NCI-H2081 (cell line): ENCODE measurements at regions not wholly inside any gene's neighbourhood (a gene's known extent, or its start where the extent isn't known, plus 50 kb on each side); places are given as distances from the start of the nearest gene placed in this dataset.

Experiments
- DNase-seq, 2 experiments: peaks; one replicate each; lab custom pipeline; 2025; lab: John Stamatoyannopoulos, UW

DNA sequence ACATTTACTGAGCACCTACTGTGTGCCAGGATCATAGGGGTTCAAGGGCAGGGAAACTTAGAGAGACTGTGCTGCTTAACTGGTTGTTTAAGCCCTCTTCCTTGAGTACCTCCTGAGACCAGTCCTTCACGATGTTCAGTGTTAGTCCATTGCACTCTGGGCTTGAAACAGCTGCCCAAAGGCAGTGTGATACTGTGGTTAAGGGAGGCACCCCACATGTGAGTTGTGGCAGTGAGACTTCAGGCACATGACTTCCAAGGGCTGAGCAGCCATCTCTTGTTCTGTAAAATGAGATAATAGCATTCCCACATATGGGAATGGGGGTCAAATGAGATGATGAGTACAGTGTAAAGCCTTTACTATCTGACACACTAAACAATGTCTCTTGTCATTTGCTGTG, 75.1 kb downstream of the LINGO1 start:
- DNase-seq, result no peak

DNA sequence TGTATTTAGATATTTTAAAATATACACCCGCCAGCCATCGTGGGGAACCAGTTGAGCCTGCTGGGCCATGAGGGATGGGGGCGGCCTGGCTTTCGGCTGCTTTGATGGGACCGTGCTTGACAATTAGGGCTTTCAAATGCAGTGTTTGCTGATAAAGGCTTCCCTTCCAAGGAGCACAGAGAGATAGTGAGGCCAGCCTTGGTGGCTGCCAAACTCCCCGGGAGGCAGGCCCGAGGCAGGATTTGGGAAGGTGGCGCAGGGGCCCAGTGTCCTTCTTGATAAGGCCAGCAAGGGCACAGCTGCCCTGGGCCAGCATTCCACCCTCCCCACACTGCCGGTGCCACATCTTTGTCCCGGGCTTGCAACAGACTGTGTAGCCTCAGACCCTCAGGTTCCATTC, 75.6 kb downstream of the LINGO1 start:
- no peak for DNase-seq

DNA sequence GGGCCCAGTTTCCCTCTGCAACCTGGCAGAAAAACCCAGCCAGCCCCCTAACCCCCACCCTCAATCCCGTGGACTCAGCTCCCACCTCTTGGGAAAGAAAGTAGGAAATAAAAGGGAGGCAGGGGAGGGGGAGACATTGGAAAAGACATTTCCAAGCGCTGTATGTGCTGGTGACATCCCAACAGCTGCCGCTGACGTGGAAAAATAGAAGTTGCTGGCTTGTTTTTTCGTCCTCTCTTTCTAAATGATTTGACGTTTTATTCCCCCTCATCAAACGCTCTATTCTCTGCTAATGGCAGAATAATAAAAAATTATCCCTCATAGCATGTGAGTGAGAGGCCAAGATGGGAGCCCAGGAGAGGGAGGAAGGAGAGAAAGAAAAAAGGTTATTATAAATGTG, 76.1 kb downstream of the LINGO1 start:
- DNase-seq, result no peak

DNA sequence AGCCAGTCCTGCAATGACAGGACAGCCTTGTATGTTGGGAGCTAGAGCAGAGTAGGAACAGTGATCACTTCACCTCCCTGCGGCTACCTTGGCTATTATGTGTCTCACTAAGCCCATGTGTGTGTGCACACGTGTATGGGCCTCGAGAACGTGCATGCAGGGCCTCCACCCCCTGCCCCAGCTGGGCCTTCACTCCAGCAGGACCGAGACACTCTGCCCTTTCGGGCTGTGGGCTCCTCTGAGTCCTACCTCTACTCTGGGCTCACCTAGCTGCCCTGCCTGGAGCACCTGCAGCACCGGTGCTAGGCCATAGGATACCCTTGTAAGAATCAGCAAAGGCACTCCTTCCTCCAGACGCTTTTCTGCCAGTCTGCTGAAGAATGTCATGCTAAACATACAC, 77.5 kb downstream of the LINGO1 start:
- DNase-seq, result no peak

DNA sequence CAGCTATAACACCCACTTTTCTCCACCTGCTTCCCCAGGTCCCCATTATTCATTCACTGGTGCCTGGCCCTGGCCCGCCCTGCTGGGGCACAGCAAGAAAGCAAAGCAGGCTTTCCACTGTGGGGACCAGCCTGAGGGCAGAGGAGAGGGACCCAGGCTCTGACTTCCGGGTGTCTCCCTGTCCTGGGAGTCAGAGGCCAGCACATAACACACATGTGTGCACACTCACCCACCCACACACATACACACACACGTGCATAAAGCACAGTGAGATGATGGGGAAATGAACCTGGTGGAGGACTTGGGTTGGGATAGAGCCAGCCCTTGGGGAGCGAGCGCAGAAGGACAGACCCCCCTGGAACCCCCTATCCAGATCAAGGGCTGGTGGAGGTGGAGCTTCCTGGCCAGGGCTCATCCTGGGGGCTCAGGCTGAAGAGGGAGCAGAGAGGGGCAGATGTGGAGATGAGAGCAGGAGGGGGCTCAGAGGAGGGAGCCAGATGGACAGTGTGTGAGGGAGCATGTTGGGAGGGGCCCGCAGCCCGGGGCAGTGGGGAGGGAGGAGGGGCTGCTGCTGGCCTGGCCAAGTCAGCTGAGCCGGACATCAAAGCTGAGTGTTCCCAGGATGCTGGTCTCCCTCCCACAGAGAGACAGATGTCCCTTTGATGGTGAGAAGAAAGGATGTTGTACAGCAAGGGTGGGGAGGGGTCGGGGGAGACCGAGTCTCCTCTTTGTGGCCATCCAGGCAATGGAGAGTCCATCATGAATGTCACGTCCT, 78.2 kb downstream of the LINGO1 start:
- no peak for DNase-seq

DNA sequence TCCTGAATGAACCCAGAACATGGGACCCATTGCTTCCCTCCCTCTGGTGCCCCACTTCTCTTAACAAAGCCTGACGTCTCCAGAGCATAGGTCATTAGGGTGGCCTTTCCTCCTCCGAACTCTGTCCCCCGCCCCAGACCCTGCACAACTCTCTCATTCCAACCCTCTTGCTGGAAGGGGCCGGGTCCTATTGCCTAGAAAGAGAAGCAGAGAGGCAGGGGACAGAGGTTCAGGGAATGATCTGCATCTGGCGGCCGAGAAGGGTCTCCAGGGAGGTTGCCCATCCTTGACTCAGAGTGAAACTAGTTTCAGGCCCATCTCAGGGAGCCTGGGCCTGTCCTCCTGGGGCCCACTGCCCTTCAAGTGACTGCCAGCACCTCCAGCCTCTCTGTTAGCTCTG, 79.0 kb downstream of the LINGO1 start:
- DNase-seq, result no peak

DNA sequence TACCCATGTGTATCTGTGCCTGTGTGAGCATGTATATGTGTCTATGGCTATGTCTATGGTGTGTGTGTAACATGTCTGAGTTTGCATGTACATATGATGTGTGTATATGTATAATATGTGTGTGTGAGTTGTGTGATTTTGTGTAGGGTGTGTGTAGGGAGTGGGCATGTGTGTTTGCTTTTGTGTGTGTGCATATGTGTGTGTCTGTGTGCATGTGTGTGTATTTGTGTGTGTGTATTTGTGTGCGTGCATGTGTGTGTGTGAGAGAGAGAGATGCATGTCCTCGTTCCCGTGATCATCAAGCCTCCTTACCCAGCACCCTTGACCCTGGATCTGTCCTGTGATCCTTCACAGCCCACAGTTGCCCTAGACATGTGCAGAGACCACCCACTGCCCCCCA, 79.5 kb downstream of the LINGO1 start:
- no peak for DNase-seq

DNA sequence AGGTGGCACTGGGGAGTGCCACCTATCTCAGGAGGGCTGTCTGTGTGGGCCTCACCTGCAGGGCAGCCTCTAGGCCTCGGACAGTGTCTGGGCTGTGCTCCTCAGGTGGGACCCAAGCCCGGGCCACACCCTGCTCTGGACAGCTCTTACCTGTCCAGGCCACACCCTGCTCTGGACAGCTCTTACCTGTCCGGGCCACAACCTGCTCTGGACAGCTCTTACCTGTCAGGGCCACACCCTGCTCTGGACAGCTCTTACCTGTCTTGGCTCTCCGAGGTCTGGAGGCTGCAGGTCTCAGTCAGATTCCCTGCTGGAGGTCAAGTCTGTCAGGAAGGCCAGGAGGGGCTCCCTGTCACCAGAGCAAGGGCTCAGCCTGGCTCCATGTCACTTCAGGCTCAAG, 80.6 kb downstream of the LINGO1 start:
- no peak for DNase-seq

DNA sequence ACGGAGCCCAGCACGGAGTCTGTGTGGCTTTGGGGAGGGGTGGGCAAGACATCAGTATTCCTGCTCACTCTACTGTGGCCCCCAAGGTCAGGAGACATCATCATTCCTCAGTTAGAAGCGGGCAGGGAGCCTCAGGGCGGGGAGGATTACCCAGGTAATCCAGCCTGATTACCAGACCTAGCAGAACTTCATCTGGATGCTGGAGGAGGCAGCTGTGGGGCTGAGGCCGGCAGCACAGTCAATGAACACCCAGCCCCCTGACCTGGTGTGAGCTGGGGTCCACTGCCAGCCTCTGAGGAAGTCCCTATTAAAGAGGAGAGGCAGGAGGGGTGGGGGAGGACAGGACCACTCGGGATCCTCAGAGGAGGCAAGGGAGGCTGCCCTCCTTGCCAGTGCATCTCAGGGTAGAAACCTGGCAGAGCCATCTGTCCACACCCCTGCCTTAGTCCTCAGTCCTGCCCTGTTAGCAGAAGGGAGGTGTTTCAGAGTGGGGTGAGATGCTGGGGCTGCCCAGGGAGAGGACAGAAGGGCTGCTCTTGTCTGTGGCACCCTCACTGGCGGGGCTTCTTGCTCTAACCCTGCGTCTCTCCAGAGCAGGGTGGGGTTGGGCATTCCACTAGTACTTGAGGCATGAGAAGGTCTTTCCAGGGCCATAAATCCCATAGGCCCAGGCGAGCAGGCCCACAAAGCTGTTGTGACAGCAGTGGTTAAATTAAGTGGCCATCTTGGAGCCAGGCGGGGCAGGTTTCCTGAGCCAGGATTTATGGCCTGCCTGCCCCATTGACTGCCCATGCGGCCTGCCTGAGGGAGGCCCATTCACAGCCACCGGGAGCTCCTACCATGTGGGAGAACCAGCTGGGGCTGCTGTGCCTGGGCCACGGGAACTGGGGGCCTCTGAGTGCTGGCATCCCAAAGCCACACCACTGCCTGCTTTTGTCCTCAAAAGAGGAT, 82.1 kb downstream of the LINGO1 start:
- no peak for DNase-seq

DNA sequence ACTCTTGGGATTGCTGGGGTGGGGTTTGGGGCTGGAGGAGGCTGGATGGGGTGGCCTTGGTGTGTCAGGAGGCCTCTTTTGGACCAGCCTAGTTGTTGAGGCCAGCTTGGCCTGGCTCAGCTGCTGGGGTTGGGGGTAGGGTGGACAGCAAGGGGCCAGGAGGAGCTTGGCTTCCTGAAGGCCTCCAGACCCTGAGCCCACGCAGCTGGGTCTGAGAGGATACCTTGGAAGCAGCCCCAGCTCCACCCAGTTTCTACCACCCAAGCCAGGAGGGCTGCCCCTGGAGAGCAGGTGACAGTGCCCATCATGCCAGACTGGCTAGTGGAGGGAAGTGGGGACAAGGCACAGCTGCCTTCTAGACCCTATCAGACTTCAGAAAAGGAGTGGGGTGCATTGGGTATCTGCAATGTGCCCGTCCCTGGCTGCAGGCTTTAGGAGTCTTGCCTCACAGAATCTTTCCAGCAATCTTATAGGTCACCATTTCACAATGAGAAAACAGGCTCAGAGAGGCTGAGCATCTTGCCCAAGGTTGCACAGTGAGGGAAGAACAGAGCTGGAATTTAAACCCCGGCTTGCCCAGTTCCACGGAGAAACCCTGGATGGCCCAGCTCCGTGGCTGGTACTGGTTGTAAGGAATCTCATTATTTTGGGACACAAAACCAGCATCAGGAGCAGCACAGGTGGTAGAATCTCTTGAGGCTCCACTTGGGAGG, 83.0 kb downstream of the LINGO1 start:
- no peak for DNase-seq

DNA sequence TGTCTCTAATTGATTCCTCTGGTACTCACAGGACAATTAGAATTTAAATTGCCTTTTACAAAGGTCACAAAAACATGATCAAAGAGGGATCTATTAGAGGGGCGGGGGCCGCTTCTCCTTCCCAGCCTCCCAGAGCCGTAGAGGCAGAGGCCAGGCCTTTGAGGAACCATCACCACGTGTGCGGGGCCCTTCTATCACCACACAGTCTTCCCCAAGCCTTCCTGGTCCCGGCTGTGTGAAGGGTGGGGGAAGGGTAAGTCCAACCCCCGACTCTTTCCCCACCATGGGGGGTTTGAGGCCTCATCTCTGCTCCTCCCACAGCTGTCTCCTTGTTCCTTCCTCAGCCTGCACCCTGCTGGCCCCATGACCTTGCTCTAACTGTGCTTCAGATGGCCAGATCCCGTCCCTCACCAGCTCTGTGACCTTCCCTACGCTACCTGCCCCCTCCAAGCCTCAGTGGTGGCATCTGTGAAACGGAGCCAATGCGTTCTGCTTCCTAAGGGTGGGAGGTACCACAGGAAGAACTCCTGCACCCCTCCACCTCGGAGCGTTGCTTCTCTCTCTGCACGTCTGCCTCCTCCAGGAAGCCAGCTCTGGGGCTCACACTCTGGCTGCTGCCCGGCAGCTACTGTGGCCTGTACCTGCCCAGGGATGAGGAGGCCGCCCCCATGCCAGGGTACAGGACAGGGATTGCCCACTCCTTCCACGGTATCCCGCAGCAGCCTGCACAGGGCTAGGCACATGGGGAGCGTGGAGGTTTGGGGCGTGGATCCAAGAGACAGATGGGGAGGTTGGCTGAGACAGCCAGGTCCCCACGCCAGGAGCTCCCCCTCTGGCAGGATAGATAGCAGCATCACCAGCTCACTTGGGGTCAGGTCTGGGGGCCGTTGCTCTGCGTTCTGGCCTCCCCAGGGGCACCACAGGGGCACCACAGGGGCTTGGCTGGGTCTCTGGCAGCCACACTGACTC, 83.8 kb downstream of the LINGO1 start:
- no peak for DNase-seq

DNA sequence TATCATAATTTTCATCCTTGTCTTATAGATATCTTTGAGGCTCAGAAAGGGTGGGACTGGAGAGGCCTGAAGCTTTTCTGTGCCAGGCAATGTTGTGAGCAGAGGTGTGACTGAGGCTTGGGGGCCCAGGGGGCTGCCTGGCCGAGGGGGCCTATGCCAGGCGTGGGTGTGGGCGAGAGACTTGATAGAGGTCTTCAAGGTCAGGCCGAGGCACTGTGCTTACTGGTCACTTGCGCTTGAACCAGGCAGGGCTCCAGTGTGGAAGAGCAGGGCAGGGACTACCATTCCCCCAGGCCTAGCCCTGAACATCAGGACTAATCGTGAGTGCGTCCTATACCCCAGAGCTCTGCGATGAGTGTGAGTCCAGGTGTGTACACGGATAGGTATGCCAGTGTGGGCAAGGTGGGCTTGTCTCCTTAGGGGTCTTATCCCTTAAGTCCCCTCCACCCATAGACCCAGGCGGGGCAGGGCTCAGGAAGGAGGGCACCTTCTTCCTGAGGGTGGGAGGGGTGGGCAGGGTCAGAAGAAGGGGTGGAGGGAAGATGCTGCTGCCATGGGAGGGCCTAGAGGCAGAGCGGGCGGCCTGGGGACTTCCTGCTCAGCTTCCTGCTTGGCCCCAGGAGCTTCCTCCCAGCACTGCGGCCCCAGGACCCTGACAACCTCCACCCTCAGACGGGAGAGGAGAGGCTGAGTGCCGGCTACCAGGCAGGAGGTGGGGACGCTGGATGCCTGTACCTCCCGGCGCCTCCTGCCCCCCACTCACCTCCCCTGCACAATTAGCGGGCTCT, 84.7 kb downstream of the LINGO1 start:
- DNase-seq, result no peak

DNA sequence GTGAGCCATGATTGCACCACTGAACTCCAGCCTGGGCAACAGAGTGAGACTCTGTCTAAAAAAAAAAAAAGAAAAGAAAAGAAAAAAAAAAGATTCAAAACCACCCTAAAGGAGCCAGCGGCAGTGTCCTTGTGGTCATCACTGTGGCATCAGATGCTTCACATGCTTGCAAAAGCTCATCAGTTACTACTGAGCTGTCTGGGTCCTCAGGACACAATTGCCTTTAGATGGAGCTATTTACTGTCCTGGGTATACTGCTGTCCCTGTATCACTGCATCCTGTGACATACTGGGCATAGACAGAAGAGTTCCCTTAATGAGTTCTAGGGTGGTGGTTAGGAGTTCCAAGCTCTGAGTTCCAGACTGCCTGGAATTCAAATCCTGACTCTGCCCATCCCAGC, 85.8 kb downstream of the LINGO1 start:
- DNase-seq, result no peak

DNA sequence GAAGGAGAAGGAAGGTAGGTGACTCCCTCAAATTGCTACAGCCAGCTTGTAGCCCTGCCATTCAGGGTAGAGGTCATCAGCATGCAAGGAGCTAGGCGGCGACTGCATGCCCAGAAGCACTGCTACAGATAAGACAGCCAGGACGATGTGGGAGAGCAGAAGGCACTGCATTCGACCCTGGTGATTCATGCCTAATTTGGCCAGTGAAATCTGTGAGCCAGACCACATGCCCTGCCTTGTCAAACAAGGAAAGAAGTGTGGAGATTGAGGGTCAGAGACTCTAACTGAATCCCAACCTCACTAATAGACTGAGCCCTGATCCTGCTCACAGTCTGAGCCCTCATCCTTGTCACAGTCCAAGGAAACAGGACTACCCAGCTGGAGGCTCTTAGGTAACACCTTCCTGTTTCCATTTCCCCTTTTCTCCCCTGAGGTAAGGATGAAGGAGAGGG, 86.6 kb downstream of the LINGO1 start:
- no peak for DNase-seq

DNA sequence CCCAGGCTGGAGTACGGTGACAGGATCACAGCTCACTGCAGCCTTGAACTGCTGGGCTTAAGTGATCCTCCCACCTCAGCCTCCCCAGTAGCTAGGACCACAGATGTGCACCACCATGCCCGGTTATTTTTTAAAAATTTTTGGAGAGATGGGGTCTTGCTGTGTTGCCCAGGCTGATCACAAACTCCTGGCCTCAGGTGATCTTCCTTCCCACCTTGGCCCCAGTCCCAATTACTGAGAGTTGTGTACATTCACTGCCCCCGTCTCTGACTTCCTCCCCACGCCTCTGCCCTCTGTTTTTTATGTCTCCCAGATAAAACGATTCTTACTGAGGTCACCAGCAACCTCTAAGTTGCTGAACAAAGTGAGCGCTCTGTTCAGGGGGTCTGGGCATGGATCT, 87.7 kb downstream of the LINGO1 start:
- no peak for DNase-seq

DNA sequence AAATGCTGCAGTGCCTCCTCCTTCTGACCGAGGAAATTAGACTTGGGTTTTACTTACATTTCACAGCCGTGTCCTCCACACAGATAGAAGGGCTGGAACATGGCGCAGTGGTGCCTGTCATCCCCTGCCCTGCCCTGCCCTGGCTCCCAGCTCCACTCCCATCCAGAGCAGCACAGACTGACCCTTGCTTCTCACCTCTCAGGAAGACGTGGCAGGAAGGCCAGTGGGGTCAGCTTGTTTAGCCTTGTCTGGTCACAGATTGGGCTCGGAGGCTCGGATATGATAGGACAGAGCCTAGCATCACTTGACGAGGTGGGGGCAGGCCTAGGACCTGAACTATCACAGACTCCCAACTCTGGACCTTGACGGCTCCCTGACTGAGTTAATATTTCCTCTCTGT, 88.5 kb downstream of the LINGO1 start:
- DNase-seq, result no peak

DNA sequence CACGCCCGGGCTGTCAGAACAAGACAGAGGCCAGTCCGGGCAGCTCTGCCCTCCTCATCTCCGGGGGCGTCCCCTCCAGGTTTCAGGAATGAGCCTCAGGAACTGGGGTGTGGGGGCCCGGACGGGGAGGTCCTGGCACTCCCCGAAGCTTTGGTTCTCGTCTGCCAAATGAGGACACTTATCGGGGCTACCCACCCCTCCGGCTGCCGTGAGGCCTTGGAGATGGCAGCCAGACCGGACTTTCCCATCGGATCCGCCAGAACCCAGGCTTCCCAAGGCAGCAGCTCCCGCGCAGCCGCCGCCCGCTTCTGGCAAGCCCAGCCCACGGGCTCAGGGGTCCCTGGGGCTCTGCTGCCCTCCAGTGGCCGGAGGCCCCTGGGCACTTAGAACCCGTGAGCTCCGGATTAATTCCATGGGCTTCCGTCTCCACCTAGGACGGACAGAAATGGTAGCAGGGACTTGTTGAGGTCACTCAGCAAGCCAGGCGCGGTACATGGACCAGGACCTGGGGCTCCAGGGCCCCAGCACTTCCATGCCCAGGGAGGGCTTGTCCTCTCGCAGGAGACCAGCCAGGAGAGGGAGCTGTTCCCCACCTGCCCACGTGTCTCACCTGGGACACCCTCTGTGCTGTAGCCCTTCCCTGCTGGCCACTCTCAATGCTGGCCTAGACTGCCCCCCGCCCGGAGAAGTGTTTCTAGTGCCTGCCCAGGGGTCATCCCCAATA, 89.4 kb downstream of the LINGO1 start:
- peak; percentile 80 to 84 for DNase-seq

DNA sequence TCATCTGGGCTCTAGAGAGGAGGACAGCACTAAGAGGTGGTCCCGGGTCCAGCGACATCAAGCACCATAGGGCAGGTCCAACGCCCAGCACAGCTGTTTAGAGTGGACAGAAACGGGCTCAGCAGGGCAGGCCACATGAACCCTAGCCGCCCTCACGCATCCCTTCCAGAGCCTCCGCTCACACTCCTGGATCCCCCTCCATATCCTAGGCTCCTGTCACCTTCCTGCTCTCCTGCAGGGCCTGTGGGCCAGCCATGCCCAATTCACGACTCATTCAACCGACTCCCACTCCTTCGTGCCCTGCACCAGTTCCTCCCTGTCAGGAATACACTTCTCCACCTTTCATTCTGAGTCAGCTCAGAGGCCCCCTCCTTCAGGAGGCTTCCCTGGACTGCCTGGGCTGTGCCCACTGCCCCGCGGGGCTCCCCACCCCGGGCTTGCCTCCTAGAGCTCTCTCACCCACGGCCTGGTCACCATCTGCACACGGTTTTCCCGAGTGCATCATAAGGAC, 90.2 kb downstream of the LINGO1 start:
- DNase-seq, result no peak

DNA sequence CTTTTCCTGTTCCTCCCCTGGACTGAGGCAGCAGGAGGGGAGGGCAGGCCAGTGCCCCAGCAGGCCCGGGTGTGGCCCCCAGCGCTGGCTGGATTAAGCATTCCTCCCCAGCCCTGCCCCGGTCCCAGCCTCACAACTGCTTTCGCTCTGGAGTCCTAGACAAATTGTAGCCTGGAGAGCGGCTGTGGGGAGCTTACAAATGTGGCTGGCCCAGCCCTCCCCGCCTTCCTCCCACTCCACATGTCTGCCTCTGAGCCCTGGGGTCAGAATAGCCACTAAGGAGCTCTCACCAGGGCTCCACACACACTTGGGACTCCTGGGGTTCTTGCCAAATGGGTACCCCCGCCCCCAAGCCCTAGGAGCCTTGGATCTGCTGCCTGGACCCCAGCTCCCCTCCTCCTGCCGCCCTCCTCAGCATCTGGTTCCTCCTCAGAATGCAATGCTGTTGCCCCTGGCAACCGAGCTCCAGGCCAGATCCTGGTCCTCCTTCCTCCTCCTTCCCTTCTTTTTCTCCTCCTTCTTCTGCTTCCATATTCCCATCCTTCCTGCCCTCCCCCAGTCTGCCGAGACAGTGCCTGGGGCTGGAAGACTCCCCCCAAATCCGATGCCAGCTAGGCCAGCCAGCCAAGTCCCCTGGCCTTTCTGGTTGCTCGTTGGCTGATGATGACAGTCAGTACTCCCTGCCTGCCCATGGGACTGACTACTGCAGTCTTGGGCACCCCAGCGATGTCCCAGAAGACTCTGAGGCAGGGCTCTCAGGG, 91.1 kb downstream of the LINGO1 start:
- DNase-seq, result no peak
